B cell (primary cell): ENCODE measurements at regions not wholly inside any gene's neighbourhood (a gene's known extent, or its start where the extent isn't known, plus 50 kb on each side); places are given as distances from the start of the nearest gene placed in this dataset.
"Not testable (repeated sequence)": the region's sequence is repeated elsewhere in the genome, so short reads cannot be mapped to it uniquely, and the experiment has no call there.

ENCODE experiments used
- ATAC-seq: fragments of 200-7000 bp; cut with Tn5 transposase; one replicate; pipeline ENCODE4 v1.10.0; 2021; ENCODE audit warnings: low read depth, mild to moderate bottlenecking, moderate number of reproducible peaks, moderate library complexity
- CTCF ChIA-PET: fragments of 350-600 bp; sonication (Branson Sonifier 250); formaldehyde crosslinking; loops from one replicate; lab custom pipeline; 2021; ENCODE audit warnings: antibody characterized with exemption, inconsistent platforms; lab: Charles Lee
- POLR2A ChIA-PET: fragments of 350-600 bp; sonication (Branson Sonifier 250); formaldehyde crosslinking; loops from one replicate; lab custom pipeline; 2021; ENCODE audit warnings: antibody characterized with exemption; lab: Charles Lee
- DNase-seq: peaks from one replicate; pipeline ENCODE4 v3.0.0; 2013
- H2AFZ ChIP-seq: 2 replicates; pipeline ENCODE4 v1.6.1; 2012; ENCODE audit warnings: mild to moderate bottlenecking, low read depth, low read length; ENCODE audit not compliant: insufficient read depth, poor library complexity, severe bottlenecking
- H3K27ac ChIP-seq, 2 donors: 1 replicate in 1 of 2; 2 replicates in 1 of 2; pipeline ENCODE4 v1.5.1; 2012 to 2013; ENCODE audit warnings: low read length in 2 of 2, mild to moderate bottlenecking in 2 of 2, moderate library complexity in 1 of 2
- H3K27me3 ChIP-seq, 4 experiments: fragments of 200-600 bp in 1 of 4; sonication (generic) in 1 of 4; replicated peaks in 1 of 4; 1 replicate in 2 of 4; 2 replicates in 2 of 4; pipeline versions ENCODE4 v1.6.1 to v1.7.0; 2013 to 2016; ENCODE audit warnings: low read length in 3 of 4, mild to moderate bottlenecking in 2 of 4, mixed read lengths in 1 of 4, moderate library complexity in 1 of 4; ENCODE audit not compliant: insufficient read depth in 4 of 4, control insufficient read depth in 3 of 4; ENCODE audit errors: control extremely low read depth in 1 of 4
- H3K36me3 ChIP-seq, 2 experiments: replicated peaks in 1 of 2; 1 replicate in 1 of 2; 2 replicates in 1 of 2; pipeline versions ENCODE4 v1.6.1 to v1.7.1; 2013; ENCODE audit warnings: low read length in 1 of 2; ENCODE audit not compliant: insufficient read depth in 2 of 2, control insufficient read depth in 1 of 2; ENCODE audit errors: control extremely low read depth in 1 of 2, extremely low read depth in 1 of 2
- H3K4me1 ChIP-seq, 2 donors: fragments of 200-600 bp in 1 of 2; sonication (generic) in 1 of 2; 1 replicate in 1 of 2; 2 replicates in 1 of 2; pipeline versions ENCODE4 v1.5.1 to v1.6.1; 2013 to 2017; ENCODE audit warnings: low read length in 2 of 2; ENCODE audit not compliant: control insufficient read depth in 2 of 2, insufficient read depth in 2 of 2
- H3K4me2 ChIP-seq: replicated peaks from 2 replicates; pipeline ENCODE3; 2012; ENCODE audit warnings: mild to moderate bottlenecking, low read depth, low read length; ENCODE audit not compliant: poor library complexity, severe bottlenecking
- H3K4me3 ChIP-seq, 5 experiments: fragments of 200-600 bp in 1 of 5; sonication (generic) in 1 of 5; 1 replicate in 3 of 5; 2 replicates in 2 of 5; pipeline versions ENCODE4 v1.5.1 to v1.7.0; 2011 to 2016; ENCODE audit warnings: low read length in 4 of 5, mild to moderate bottlenecking in 4 of 5, low read depth in 2 of 5, control low read depth in 1 of 5, moderate library complexity in 1 of 5; ENCODE audit not compliant: insufficient read depth in 1 of 5; ENCODE audit errors: control extremely low read depth in 1 of 5, extremely low read depth in 1 of 5
- H3K79me2 ChIP-seq: fragments of 200-600 bp; sonication (generic); one replicate; pipeline ENCODE4 v1.6.0; 2016; ENCODE audit warnings: low read length; ENCODE audit not compliant: control insufficient read depth, insufficient read depth
- H3K9ac ChIP-seq: fragments of 200-600 bp; sonication (generic); 2 replicates; pipeline ENCODE4 v1.6.1; 2017; ENCODE audit warnings: mild to moderate bottlenecking, low read length, moderate library complexity
- H3K9me3 ChIP-seq, 3 donors: one replicate each; pipeline versions ENCODE4 v1.6.1 to v1.7.1; 2013; ENCODE audit warnings: low read length in 2 of 3; ENCODE audit not compliant: control insufficient read depth in 2 of 3, insufficient read depth in 1 of 3; ENCODE audit errors: control extremely low read depth in 1 of 3
- H4K20me1 ChIP-seq: 2 replicates; pipeline ENCODE4 v1.6.0; 2012; ENCODE audit warnings: mild to moderate bottlenecking, low read length; ENCODE audit not compliant: insufficient read depth, control insufficient read depth, poor library complexity, severe bottlenecking
- H3K27ac Mint-ChIP-seq: one replicate; pipeline ENCODE4 v1.8.0; 2021; ENCODE audit warnings: mixed read lengths
- H3K27me3 Mint-ChIP-seq: one replicate; pipeline ENCODE4 v1.8.0; 2021; ENCODE audit warnings: mixed read lengths
- H3K4me1 Mint-ChIP-seq: one replicate; pipeline ENCODE4 v1.8.0; 2021; ENCODE audit warnings: mixed read lengths
- H3K4me3 Mint-ChIP-seq: one replicate; pipeline ENCODE4 v1.8.0; 2021; ENCODE audit warnings: mixed read lengths
- H3K9me3 Mint-ChIP-seq: one replicate; pipeline ENCODE4 v1.8.0; 2022; ENCODE audit warnings: mixed read lengths; ENCODE audit not compliant: insufficient read depth
- CTCF ChIP-seq: fragments of 200-600 bp; IDR thresholded peaks from one replicate; pipeline ENCODE4 v1.8.0; 2022; ENCODE audit warnings: antibody characterized with exemption, mild to moderate bottlenecking
- EZH2 ChIP-seq: IDR thresholded peaks from 2 replicates; pipeline ENCODE4 v1.6.1; 2012; ENCODE audit warnings: borderline replicate concordance, low read depth, mild to moderate bottlenecking, moderate library complexity, low read length; ENCODE audit not compliant: insufficient read depth, poor library complexity, severe bottlenecking
- WGBS: methylation state at CpG from one replicate; pipeline ENCODE4 v1.1.5; 2013; ENCODE audit warnings: missing lambda C conversion rate; ENCODE audit not compliant: insufficient coverage; 5-methylcytosine and 5-hydroxymethylcytosine counted together
- intact Hi-C: fragments of 100-400 bp; cut with micrococcal nuclease; formaldehyde crosslinking; loops from one replicate; pipeline ENCODE4 v1.10.0; 2022

GRCh38 chr21:35162831-35163230 lies 113.7 kb upstream of the RUNX1 start:
- TF ChIP-seq CTCF (no peak), EZH2 (no peak)
- Histone ChIP-seq H2AFZ (no peak overlapping the region), H3K4me3 (no peak overlapping the region), H3K9me3 (peaks cover 0 to 7% (median 4%) of the 10 kb centered on the region in 3 donors), H4K20me1 (no peaks in the 10 kb centered on the region), H3K79me2 (no peaks in the 10 kb centered on the region), H3K36me3 (no peaks in the 10 kb centered on the region), H3K4me1 (no peaks in the 10 kb centered on the region), H3K9ac (no peak overlapping the region), H3K27ac (no peak overlapping the region), H3K4me2 (no peak overlapping the region), H3K27me3 (peaks cover 0 to 5% (median 0%) of the 10 kb centered on the region in 4 experiments)
- no peaks in the 10 kb centered on the region for H3K27me3 Mint-ChIP-seq
- no peaks in the 10 kb centered on the region for H3K4me1 Mint-ChIP-seq
- ATAC-seq (no peak), DNase-seq (no peak)
- ChIA-PET POLR2A (no interaction called here), CTCF (no interaction called here)
- intact Hi-C loops, result no loop called here
- 100% methylated on average over 1 of the region's 3 CpGs for WGBS
- no peak overlapping the region for H3K27ac Mint-ChIP-seq
- H3K4me3 Mint-ChIP-seq, result no peak overlapping the region
- H3K9me3 Mint-ChIP-seq, result peaks cover 4% of the 10 kb centered on the region

GRCh38 chr21:35159881-35160280 lies 110.8 kb upstream of the RUNX1 start:
- 100% methylated on average over 4 of the region's 4 CpGs for WGBS
- Histone ChIP-seq H3K79me2 (no peaks in the 10 kb centered on the region), H3K9me3 (peaks cover 0 to 6% (median 6%) of the 10 kb centered on the region in 3 donors), H3K4me1 (no peaks in the 10 kb centered on the region), H3K27me3 (peaks cover 0 to under 1% (median 0%) of the 10 kb centered on the region in 4 experiments), H3K27ac (no peak overlapping the region), H3K4me3 (no peak overlapping the region), H4K20me1 (no peaks in the 10 kb centered on the region), H3K9ac (no peak overlapping the region), H3K4me2 (no peak overlapping the region), H3K36me3 (no peaks in the 10 kb centered on the region), H2AFZ (no peak overlapping the region)
- CTCF ChIA-PET, result interaction anchor here (0.7 kb wide), 1 partner anchor 615 kb away, joined by 3 read pairs; no protein-coding TSS in a partner anchor
- H3K27ac Mint-ChIP-seq, result no peak overlapping the region
- DNase-seq (no peak), ATAC-seq (no peak)
- H3K27me3 Mint-ChIP-seq, result no peaks in the 10 kb centered on the region
- intact Hi-C loops, result no loop called here
- peaks cover 10% of the 10 kb centered on the region for H3K9me3 Mint-ChIP-seq
- no peaks in the 10 kb centered on the region for H3K4me1 Mint-ChIP-seq
- no peak overlapping the region for H3K4me3 Mint-ChIP-seq
- TF ChIP-seq CTCF, result no peak
- TF ChIP-seq EZH2, result no peak
- POLR2A ChIA-PET, result no interaction called here

GRCh38 chr21:35157374-35157773 lies 108.3 kb upstream of the RUNX1 start:
- H3K4me1 ChIP-seq, H4K20me1 ChIP-seq, CTCF ChIA-PET, H2AFZ ChIP-seq, H3K79me2 ChIP-seq, H3K27ac ChIP-seq, POLR2A ChIA-PET, H3K36me3 ChIP-seq, H3K27ac Mint-ChIP-seq, H3K27me3 Mint-ChIP-seq, H3K9me3 ChIP-seq, H3K9ac ChIP-seq, H3K4me3 Mint-ChIP-seq, H3K4me2 ChIP-seq, H3K27me3 ChIP-seq, ATAC-seq, DNase-seq, H3K4me1 Mint-ChIP-seq, intact Hi-C loops, H3K4me3 ChIP-seq: not testable (repeated sequence)
- no CpG with 5 or more reads among the region's 1 CpG for WGBS
- peaks cover 10% of the 10 kb centered on the region for H3K9me3 Mint-ChIP-seq
